ENCODE measurements at regions not wholly inside any gene's neighbourhood (a gene's known extent, or its start where the extent isn't known, plus 50 kb on each side); places are given as distances from the start of the nearest gene placed in this dataset.
"Not testable (repeated sequence)": the region's sequence is repeated elsewhere in the genome, so short reads cannot be mapped to it uniquely, and the experiment has no call there.

- 77 to 86% methylated on average over 4 of the region's 4 CpGs for WGBS, 2 donors
- no peaks in the 10 kb centered on the region for H3K36me3 ChIP-seq (ENCODE audit: control insufficient read depth in 4 of 4, insufficient read depth in 4 of 4, low read length in 4 of 4)
- ATAC-seq (ENCODE audit: insufficient read depth, low FRiP score) (no peak), DNase-seq (no peak)
- H3K4me3 ChIP-seq, result no peak overlapping the region
- no peaks in the 10 kb centered on the region for H3K9me3 ChIP-seq (ENCODE audit: control insufficient read depth in 4 of 4, insufficient read depth in 3 of 4, low read length in 3 of 4)
- H3K4me1 ChIP-seq (ENCODE audit: control insufficient read depth in 5 of 5, insufficient read depth in 5 of 5, low read length in 5 of 5), result no peaks in the 10 kb centered on the region
- no peak overlapping the region for H3K27ac ChIP-seq (ENCODE audit: low read depth in 1 of 2, low read length in 1 of 2)
- H3K27me3 ChIP-seq (ENCODE audit: control insufficient read depth in 3 of 3, insufficient read depth in 3 of 3, low read length in 2 of 3), result no peaks in the 10 kb centered on the region
- no peak overlapping the region for H3K9ac ChIP-seq (ENCODE audit: insufficient read depth in 1 of 2, low read length in 2 of 2)
- TF ChIP-seq CTCF (IDR thresholded peaks at IDR 0.05; ENCODE audit: control extremely low read depth, extremely low read depth), result no peak
Observed at GRCh38 chr2:102871707-102872106, 109.9 kb downstream of the TMEM182 start.

GRCh38 chr2:102872388-102872787, 110.6 kb downstream of the TMEM182 start:
- Histone ChIP-seq H3K9me3 (ENCODE audit: control insufficient read depth in 4 of 4, insufficient read depth in 3 of 4, low read length in 3 of 4) (no peaks in the 10 kb centered on the region), H3K4me1 (ENCODE audit: control insufficient read depth in 5 of 5, insufficient read depth in 5 of 5, low read length in 5 of 5) (no peaks in the 10 kb centered on the region), H3K27ac (ENCODE audit: low read depth in 1 of 2, low read length in 1 of 2) (no peak overlapping the region), H3K9ac (ENCODE audit: insufficient read depth in 1 of 2, low read length in 2 of 2) (no peak overlapping the region), H3K27me3 (ENCODE audit: control insufficient read depth in 3 of 3, insufficient read depth in 3 of 3, low read length in 2 of 3) (no peaks in the 10 kb centered on the region), H3K36me3 (ENCODE audit: control insufficient read depth in 4 of 4, insufficient read depth in 4 of 4, low read length in 4 of 4) (no peaks in the 10 kb centered on the region), H3K4me3 (no peak overlapping the region)
- WGBS, 2 donors, result 64 to 77% methylated on average over 2 of the region's 2 CpGs
- ATAC-seq (ENCODE audit: insufficient read depth, low FRiP score) (no peak), DNase-seq (peak in 2 of 3 donors; percentile 27 to 55)
- TF ChIP-seq CTCF (IDR thresholded peaks at IDR 0.05; ENCODE audit: control extremely low read depth, extremely low read depth), result no peak

- ATAC-seq (ENCODE audit: insufficient read depth, low FRiP score); H3K9me3 ChIP-seq (ENCODE audit: control insufficient read depth in 4 of 4, insufficient read depth in 3 of 4, low read length in 3 of 4); H3K9ac ChIP-seq (ENCODE audit: insufficient read depth in 1 of 2, low read length in 2 of 2); H3K27me3 ChIP-seq (ENCODE audit: control insufficient read depth in 3 of 3, insufficient read depth in 3 of 3, low read length in 2 of 3); H3K4me1 ChIP-seq (ENCODE audit: control insufficient read depth in 5 of 5, insufficient read depth in 5 of 5, low read length in 5 of 5); H3K36me3 ChIP-seq (ENCODE audit: control insufficient read depth in 4 of 4, insufficient read depth in 4 of 4, low read length in 4 of 4); H3K27ac ChIP-seq (ENCODE audit: low read depth in 1 of 2, low read length in 1 of 2); DNase-seq; H3K4me3 ChIP-seq: not testable (repeated sequence)
- WGBS, 2 donors, result 88 to 94% methylated on average over 13 of the region's 13 CpGs
Observed at GRCh38 chr2:102879513-102879912, 117.7 kb downstream of the TMEM182 start.

- H3K27ac ChIP-seq (ENCODE audit: low read depth in 1 of 2, low read length in 1 of 2), result no peak overlapping the region
- DNase-seq (no peak), ATAC-seq (ENCODE audit: insufficient read depth, low FRiP score) (no peak)
- no peak overlapping the region for H3K4me3 ChIP-seq
- H3K36me3 ChIP-seq (ENCODE audit: control insufficient read depth in 4 of 4, insufficient read depth in 4 of 4, low read length in 4 of 4), result no peaks in the 10 kb centered on the region
- no peaks in the 10 kb centered on the region for H3K9me3 ChIP-seq (ENCODE audit: control insufficient read depth in 4 of 4, insufficient read depth in 3 of 4, low read length in 3 of 4)
- TF ChIP-seq CTCF (IDR thresholded peaks at IDR 0.05; ENCODE audit: control extremely low read depth, extremely low read depth), result no peak
- no peak overlapping the region for H3K9ac ChIP-seq (ENCODE audit: insufficient read depth in 1 of 2, low read length in 2 of 2)
- no peaks in the 10 kb centered on the region for H3K4me1 ChIP-seq (ENCODE audit: control insufficient read depth in 5 of 5, insufficient read depth in 5 of 5, low read length in 5 of 5)
- H3K27me3 ChIP-seq (ENCODE audit: control insufficient read depth in 3 of 3, insufficient read depth in 3 of 3, low read length in 2 of 3), result no peaks in the 10 kb centered on the region
Observed at GRCh38 chr2:102880731-102881130, 118.9 kb downstream of the TMEM182 start.
